ENCODE measurements at regions not wholly inside any gene's neighbourhood (a gene's known extent, or its start where the extent isn't known, plus 50 kb on each side); places are given as distances from the start of the nearest gene placed in this dataset.
"Not testable (repeated sequence)": the region's sequence is repeated elsewhere in the genome, so short reads cannot be mapped to it uniquely, and the experiment has no call there.

DNA sequence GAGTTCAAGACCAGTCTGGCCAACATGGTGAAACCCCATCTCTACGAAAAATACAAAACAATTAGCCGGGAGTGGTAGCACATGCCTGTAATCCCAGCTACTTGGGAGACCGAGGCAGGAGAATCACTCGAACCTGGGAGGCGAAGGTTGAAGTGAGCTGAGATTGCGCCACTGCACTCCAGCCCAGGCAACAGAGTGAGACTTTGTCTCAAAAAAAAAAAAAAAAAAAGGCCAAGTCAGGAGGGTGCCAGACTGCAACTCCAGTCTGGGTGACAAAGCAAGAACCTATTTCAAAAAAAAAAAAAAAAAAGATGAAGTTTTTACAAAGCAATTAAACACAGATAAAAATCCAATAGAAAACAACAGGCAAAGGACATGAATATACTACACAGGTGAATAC lies 59.1 kb upstream of the NOTCH2NLA start:
- TF ChIP-seq, protein P1, sequence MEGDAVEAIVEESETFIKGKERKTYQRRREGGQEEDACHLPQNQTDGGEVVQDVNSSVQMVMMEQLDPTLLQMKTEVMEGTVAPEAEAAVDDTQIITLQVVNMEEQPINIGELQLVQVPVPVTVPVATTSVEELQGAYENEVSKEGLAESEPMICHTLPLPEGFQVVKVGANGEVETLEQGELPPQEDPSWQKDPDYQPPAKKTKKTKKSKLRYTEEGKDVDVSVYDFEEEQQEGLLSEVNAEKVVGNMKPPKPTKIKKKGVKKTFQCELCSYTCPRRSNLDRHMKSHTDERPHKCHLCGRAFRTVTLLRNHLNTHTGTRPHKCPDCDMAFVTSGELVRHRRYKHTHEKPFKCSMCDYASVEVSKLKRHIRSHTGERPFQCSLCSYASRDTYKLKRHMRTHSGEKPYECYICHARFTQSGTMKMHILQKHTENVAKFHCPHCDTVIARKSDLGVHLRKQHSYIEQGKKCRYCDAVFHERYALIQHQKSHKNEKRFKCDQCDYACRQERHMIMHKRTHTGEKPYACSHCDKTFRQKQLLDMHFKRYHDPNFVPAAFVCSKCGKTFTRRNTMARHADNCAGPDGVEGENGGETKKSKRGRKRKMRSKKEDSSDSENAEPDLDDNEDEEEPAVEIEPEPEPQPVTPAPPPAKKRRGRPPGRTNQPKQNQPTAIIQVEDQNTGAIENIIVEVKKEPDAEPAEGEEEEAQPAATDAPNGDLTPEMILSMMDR (IDR thresholded peaks at IDR 0.05; ENCODE audit: borderline replicate concordance, extremely low read depth, low read length, poor library complexity, severe bottlenecking): not testable (repeated sequence)
- TF ChIP-seq EZH2 (IDR thresholded peaks at IDR 0.05; ENCODE audit: borderline replicate concordance, low read depth, low read length, severe bottlenecking): not testable (repeated sequence)
